Keratinocyte (primary cell): ENCODE measurements at regions not wholly inside any gene's neighbourhood (a gene's known extent, or its start where the extent isn't known, plus 50 kb on each side); places are given as distances from the start of the nearest gene placed in this dataset.

ENCODE experiments used
- DNase-seq: peaks from one replicate; pipeline ENCODE4 v3.0.0-alpha.2; 2011; ENCODE audit warnings: low read depth, missing footprints, low spot score
- FAIRE-seq: peaks from 2 replicates; lab custom pipeline; 2011; peaks lifted over from hg19 to GRCh38; lab: Jason Lieb, UNC
- H2AFZ ChIP-seq: 2 replicates; pipeline ENCODE4 v1.6.0; 2012; ENCODE audit warnings: low read length, control low read depth, inconsistent platforms; ENCODE audit not compliant: control insufficient read depth
- H3K27ac ChIP-seq: 2 replicates; pipeline ENCODE4 v1.5.1; 2011; ENCODE audit warnings: low read length; ENCODE audit not compliant: control insufficient read depth, insufficient read depth
- H3K27me3 ChIP-seq: 3 replicates; pipeline ENCODE4 v1.6.0; 2011; ENCODE audit warnings: low read length; ENCODE audit not compliant: control insufficient read depth, insufficient read depth; ENCODE audit errors: extremely low read depth
- H3K36me3 ChIP-seq, 2 experiments: 2 replicates in 1 of 2; 3 replicates in 1 of 2; pipeline ENCODE4 v1.5.1; 2011; ENCODE audit warnings: low read length in 2 of 2, mild to moderate bottlenecking in 1 of 2; ENCODE audit not compliant: control insufficient read depth in 2 of 2, insufficient read depth in 2 of 2; ENCODE audit errors: extremely low read depth in 1 of 2
- H3K4me1 ChIP-seq: 3 replicates; pipeline ENCODE4 v1.5.1; 2011; ENCODE audit warnings: low read length; ENCODE audit not compliant: control insufficient read depth, insufficient read depth; ENCODE audit errors: extremely low read depth
- H3K4me2 ChIP-seq: 3 replicates; pipeline ENCODE4 v1.6.0; 2011; ENCODE audit warnings: low read depth, low read length; ENCODE audit not compliant: control insufficient read depth, insufficient read depth; ENCODE audit errors: extremely low read depth
- H3K4me3 ChIP-seq, 3 experiments: fragments of 200-600 bp in 1 of 3; sonication (generic) in 1 of 3; 2 replicates in 2 of 3; 3 replicates in 1 of 3; pipeline ENCODE4 v1.5.1; 2011 to 2016; ENCODE audit warnings: low read length in 3 of 3, mild to moderate bottlenecking in 3 of 3, control low read depth in 2 of 3, inconsistent platforms in 1 of 3, low read depth in 1 of 3, mixed read lengths in 1 of 3, mixed run types in 1 of 3, moderate library complexity in 1 of 3; ENCODE audit not compliant: control insufficient read depth in 2 of 3, insufficient read depth in 2 of 3; ENCODE audit errors: extremely low read depth in 1 of 3
- H3K79me2 ChIP-seq: 2 replicates; pipeline ENCODE4 v1.6.0; 2012; ENCODE audit warnings: low read length; ENCODE audit not compliant: control insufficient read depth, insufficient read depth
- H3K9ac ChIP-seq: 3 replicates; pipeline ENCODE4 v1.6.0; 2011; ENCODE audit warnings: low read length; ENCODE audit not compliant: control insufficient read depth, insufficient read depth; ENCODE audit errors: extremely low read depth
- H3K9me1 ChIP-seq: 3 replicates; pipeline ENCODE4 v1.6.0; 2011; ENCODE audit warnings: low read length; ENCODE audit not compliant: control insufficient read depth, insufficient read depth; ENCODE audit errors: extremely low read depth
- H3K9me3 ChIP-seq: 2 replicates; pipeline ENCODE4 v1.5.1; 2012; ENCODE audit warnings: low read depth, low read length; ENCODE audit not compliant: control insufficient read depth
- H4K20me1 ChIP-seq: 3 replicates; pipeline ENCODE4 v1.6.0; 2011; ENCODE audit warnings: low read length; ENCODE audit not compliant: control insufficient read depth, insufficient read depth; ENCODE audit errors: extremely low read depth
- CTCF ChIP-seq, 3 experiments: IDR thresholded peaks in 1 of 3; conservative IDR thresholded peaks in 1 of 3; optimal IDR thresholded peaks in 1 of 3; 2 replicates in 2 of 3; 3 replicates in 1 of 3; pipeline versions ENCODE3 to v1.5.1; 2011; ENCODE audit warnings: low read length in 3 of 3, mild to moderate bottlenecking in 3 of 3, moderate library complexity in 2 of 3, control low read depth in 1 of 3, inconsistent platforms in 1 of 3; ENCODE audit not compliant: insufficient read depth in 2 of 3; ENCODE audit errors: extremely low read depth in 1 of 3
- EZH2 ChIP-seq: IDR thresholded peaks from one replicate; pipeline ENCODE4 v1.6.1; 2012; ENCODE audit warnings: inconsistent platforms, mild to moderate bottlenecking, low read length, moderate library complexity
- dilution Hi-C: fragments of 300-500 bp; cut with MboI; formaldehyde crosslinking; loops from one replicate; pipeline ENCODE4 v1.7.0; 2020; ENCODE audit warnings: low sequenced_read_pairs; ENCODE audit not compliant: extremely low pct_ligation_motif_present

- Histone ChIP-seq H3K4me1 (no peaks in the 10 kb centered on the region), H2AFZ (no peak overlapping the region), H3K27ac (no peak overlapping the region), H3K9me3 (peaks cover 3% of the 10 kb centered on the region), H3K36me3 (no peaks in the 10 kb centered on the region), H3K4me2 (no peak overlapping the region), H3K79me2 (no peaks in the 10 kb centered on the region), H3K4me3 (no peak overlapping the region), H3K9me1 (no peaks in the 10 kb centered on the region), H3K27me3 (no peaks in the 10 kb centered on the region), H4K20me1 (no peaks in the 10 kb centered on the region), H3K9ac (no peak overlapping the region)
- no peak for TF ChIP-seq CTCF (optimal IDR thresholded peaks at IDR 0.05 in 1 of 3, IDR thresholded peaks at IDR 0.05 in 1 of 3, conservative IDR thresholded peaks at IDR 0.05 in 1 of 3; ENCODE audit: extremely low read depth in 1 of 3, insufficient read depth in 2 of 3, low read length in 3 of 3)
- TF ChIP-seq EZH2, result no peak
- DNase-seq, result no peak
- dilution Hi-C loops, result no loop called here
- FAIRE-seq, result no peak
Observed at GRCh38 chr10:44477046-44477425, 92.1 kb upstream of the CXCL12 start.

GRCh38 chr10:44478040-44478439 lies 93.1 kb upstream of the CXCL12 start:
- Histone ChIP-seq H3K79me2 (no peaks in the 10 kb centered on the region), H3K4me3 (no peak overlapping the region), H2AFZ (no peak overlapping the region), H3K27ac (no peak overlapping the region), H3K27me3 (no peaks in the 10 kb centered on the region), H3K9ac (no peak overlapping the region), H3K4me2 (no peak overlapping the region), H3K4me1 (no peaks in the 10 kb centered on the region), H3K36me3 (no peaks in the 10 kb centered on the region), H3K9me3 (peaks cover 3% of the 10 kb centered on the region), H3K9me1 (no peaks in the 10 kb centered on the region), H4K20me1 (no peaks in the 10 kb centered on the region)
- FAIRE-seq (no peak), DNase-seq (no peak)
- dilution Hi-C loops, result no loop called here
- TF ChIP-seq CTCF (optimal IDR thresholded peaks at IDR 0.05 in 1 of 3, IDR thresholded peaks at IDR 0.05 in 1 of 3, conservative IDR thresholded peaks at IDR 0.05 in 1 of 3; ENCODE audit: extremely low read depth in 1 of 3, insufficient read depth in 2 of 3, low read length in 3 of 3) (no peak), EZH2 (no peak)
